Hippocampal formation (tissue), 2 donors: ENCODE measurements at regions not wholly inside any gene's neighbourhood (a gene's known extent, or its start where the extent isn't known, plus 50 kb on each side); places are given as distances from the start of the nearest gene placed in this dataset.
"Not testable (repeated sequence)": the region's sequence is repeated elsewhere in the genome, so short reads cannot be mapped to it uniquely, and the experiment has no call there.

Source experiments
- DNase-seq, 2 donors: peaks; one replicate each; lab custom pipeline; 2025; lab: John Stamatoyannopoulos, UW

DNA sequence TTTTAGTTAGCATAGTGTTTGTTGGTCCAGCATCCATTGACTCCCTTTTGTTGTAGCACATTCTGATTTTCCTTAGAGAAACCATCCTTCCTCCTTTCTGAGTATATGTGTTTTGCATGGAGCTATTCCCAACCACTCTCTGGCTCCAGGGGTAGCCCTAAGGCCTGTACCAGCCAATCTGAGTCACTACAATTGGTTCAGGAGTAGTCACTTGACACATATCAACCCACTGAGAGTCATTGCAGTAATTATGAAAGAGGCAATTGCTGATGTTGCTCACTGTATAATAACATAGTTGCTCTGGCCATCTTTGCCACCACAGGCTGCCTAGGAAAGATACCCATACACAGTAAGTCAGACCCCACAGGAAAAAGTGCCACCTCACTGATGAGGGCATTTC, 71.2 kb upstream of the GRID2 start:
- DNase-seq = no peak

- no peak for DNase-seq
Measured at GRCh38 chr4:92234393-92235176, 69.2 kb upstream of the GRID2 start.

- DNase-seq = no peak
Measured at GRCh38 chr4:92235731-92236130, 68.0 kb upstream of the GRID2 start.

- no peak for DNase-seq
Measured at GRCh38 chr4:92236877-92237276, 66.9 kb upstream of the GRID2 start.

GRCh38 chr4:92237559-92237958, 66.2 kb upstream of the GRID2 start:
- DNase-seq = no peak

DNA sequence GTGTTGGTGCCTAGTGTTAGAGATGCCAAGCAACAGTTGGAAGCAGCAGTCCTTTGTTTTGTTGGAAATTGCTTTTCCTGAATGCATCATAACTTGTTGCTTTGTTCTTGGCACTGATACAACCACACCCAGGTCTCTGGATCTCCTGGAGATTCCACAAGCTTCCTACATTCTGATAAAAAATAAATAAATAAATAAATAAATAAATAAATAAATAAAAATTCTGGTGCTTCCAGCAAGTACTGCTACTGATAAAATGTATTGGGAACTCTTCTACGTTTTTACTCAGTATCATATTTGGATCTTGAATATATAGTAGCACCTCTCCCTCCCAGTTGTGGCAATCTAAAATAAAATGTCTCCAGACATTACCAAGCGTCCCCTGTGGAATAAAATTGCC, 62.7 kb upstream of the GRID2 start:
- no peak for DNase-seq

DNA sequence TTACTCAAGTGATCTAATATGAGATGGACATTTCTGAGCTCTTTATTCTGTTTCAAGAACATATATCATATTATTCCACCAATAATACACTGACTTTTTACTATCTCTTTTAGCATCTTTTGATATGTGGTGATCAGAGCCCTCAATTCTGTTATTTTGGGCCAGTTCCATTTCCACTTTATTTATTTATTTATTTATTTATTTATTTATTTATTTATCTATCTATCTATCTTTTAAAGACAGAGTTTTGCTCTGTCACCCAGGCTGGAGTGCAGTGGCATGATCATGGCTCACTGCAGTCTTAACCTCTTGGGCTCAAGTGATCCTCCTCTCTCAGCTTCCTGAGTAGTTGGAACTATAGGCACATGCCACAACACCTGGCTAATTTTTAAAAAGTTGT, 57.4 kb upstream of the GRID2 start:
- DNase-seq = no peak

DNA sequence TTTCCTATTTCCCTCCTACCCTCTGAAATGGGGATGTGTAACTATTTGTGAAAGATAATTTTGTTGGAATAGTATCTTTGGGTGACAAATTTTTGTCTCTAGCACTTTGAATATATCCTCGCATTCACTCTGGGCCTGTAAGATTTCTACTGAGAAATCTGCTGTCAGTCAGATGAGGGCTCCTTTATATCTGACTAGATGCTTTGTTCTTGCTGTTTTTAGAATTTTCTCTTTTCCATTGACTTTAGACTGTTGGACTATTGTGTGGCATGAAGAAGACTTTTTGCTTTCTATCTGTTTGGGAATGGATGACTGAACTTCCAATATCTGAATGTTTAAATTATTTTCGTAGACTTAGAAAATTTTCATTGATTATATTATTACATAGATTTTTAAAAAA, 54.2 kb upstream of the GRID2 start:
- peak in 1 of 2 donors; percentile 6 for DNase-seq

- no peak for DNase-seq
Measured at GRCh38 chr4:92251711-92252110, 52.1 kb upstream of the GRID2 start.

GRCh38 chr4:92252358-92252757, 51.4 kb upstream of the GRID2 start:
- DNase-seq = not testable (repeated sequence)

DNA sequence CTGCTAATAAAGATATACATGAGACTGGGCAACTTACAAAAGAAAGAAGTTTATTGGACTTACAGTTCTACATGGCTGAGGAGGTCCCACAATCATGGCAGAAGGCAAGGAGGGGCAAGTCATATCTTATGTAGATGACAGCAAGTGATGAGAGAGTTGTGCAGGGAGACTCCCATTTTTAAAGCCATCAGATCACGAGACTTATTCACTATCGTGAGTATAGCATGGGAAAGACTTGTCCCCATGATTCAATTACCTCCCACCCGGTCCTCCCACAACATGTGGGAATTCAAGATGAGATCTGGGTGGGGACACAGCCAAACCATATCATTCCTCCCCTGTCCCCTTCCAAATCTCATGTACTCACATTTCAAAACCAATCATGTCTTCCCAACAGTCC, 50.9 kb upstream of the GRID2 start:
- DNase-seq = no peak

DNA sequence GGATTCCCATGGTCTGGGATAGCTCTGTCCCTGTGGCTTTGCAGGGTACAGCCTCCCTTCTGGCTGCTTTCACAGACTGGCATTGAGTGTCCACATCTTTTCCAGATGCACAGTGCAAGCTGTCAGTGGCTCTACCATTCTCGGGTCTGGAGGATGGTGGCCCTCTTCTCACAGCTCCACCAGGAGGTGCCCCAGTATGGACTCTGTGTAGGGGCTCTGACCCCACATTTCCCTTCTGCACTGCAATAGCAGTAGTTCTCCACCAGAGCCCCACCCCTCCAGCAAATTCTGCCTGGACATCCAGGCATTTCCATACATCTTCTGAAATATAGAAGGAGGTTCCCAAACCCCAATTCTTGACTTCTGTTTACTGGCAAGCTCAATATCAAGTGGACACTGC, 50.2 kb upstream of the GRID2 start:
- no peak for DNase-seq
